Gastroesophageal sphincter (tissue), 4 donors: ENCODE measurements at regions not wholly inside any gene's neighbourhood (a gene's known extent, or its start where the extent isn't known, plus 50 kb on each side); places are given as distances from the start of the nearest gene placed in this dataset.

Experiments
- ATAC-seq: fragments of 150-250 bp; one replicate; pipeline ENCODE4 v1.9.1; 2016; ENCODE audit warnings: mild to moderate bottlenecking, moderate library complexity
- H3K27ac ChIP-seq, 4 donors: fragments of 200-600 bp; sonication (generic) in 3 of 4; 1 replicate in 3 of 4; 2 replicates in 1 of 4; pipeline ENCODE4 v1.5.1; 2016 to 2019
- H3K27me3 ChIP-seq: fragments of 200-600 bp; sonication (generic); one replicate; pipeline ENCODE4 v1.5.1; 2019
- H3K36me3 ChIP-seq, 2 donors: fragments of 200-600 bp; sonication (generic); one replicate each; pipeline ENCODE4 v1.5.1; 2019; ENCODE audit warnings: control low read depth in 1 of 2
- H3K4me1 ChIP-seq, 3 donors: fragments of 200-600 bp; sonication (generic); 1 replicate in 2 of 3; 2 replicates in 1 of 3; pipeline ENCODE4 v1.5.1; 2016 to 2019; ENCODE audit warnings: control low read depth in 2 of 3
- H3K4me3 ChIP-seq, 2 donors: fragments of 200-600 bp; sonication (generic); one replicate each; pipeline ENCODE4 v1.5.1; 2019; ENCODE audit warnings: mild to moderate bottlenecking in 1 of 2, moderate library complexity in 1 of 2
- H3K9me3 ChIP-seq, 3 donors: fragments of 200-600 bp; sonication (generic); one replicate each; pipeline ENCODE4 v1.5.1; 2017 to 2019; ENCODE audit warnings: control low read depth in 2 of 3
- CTCF ChIP-seq, 4 experiments: fragments of 200-600 bp in 2 of 4; fragments of 450-650 bp in 2 of 4; sonication (generic) in 1 of 4; IDR thresholded peaks; one replicate each; pipeline ENCODE4 v1.5.1; 2017 to 2019; ENCODE audit warnings: antibody characterized with exemption in 4 of 4, mild to moderate bottlenecking in 2 of 4, moderate library complexity in 2 of 4
- EP300 ChIP-seq: sonication (generic); formaldehyde crosslinking; IDR thresholded peaks from one replicate; pipeline ENCODE4 v1.6.1; 2017; ENCODE audit warnings: antibody characterized with exemption, mild to moderate bottlenecking
- POLR2A ChIP-seq, 2 donors: fragments of 450-650 bp; IDR thresholded peaks; one replicate each; pipeline ENCODE4 v1.6.1; 2017; ENCODE audit warnings: antibody characterized with exemption in 2 of 2, mild to moderate bottlenecking in 2 of 2, moderate library complexity in 1 of 2
- POLR2AphosphoS5 ChIP-seq: sonication (generic); formaldehyde crosslinking; IDR thresholded peaks from one replicate; pipeline ENCODE4 v1.6.1; 2017; ENCODE audit warnings: antibody characterized with exemption
- WGBS, 2 donors: methylation state at CpG; one replicate each; pipeline ENCODE4 v1.1.5; 2018; ENCODE audit warnings: low coverage in 1 of 2; 5-methylcytosine and 5-hydroxymethylcytosine counted together

- TF ChIP-seq CTCF (IDR thresholded peaks at IDR 0.05) (no peak), POLR2A (IDR thresholded peaks at IDR 0.05) (no peak), POLR2AphosphoS5 (no peak), EP300 (no peak)
- no peaks in the 10 kb centered on the region for H3K36me3 ChIP-seq
- H3K4me3 ChIP-seq = no peak overlapping the region
- H3K9me3 ChIP-seq = no peaks in the 10 kb centered on the region
- peaks cover 0 to 25% (median 0%) of the 10 kb centered on the region in 3 donors for H3K4me1 ChIP-seq
- no peak overlapping the region for H3K27ac ChIP-seq
- 100% methylated on average over 2 of the region's 17 CpGs; no CpG with 5 or more reads in 1 of the 2 donors for WGBS, 2 donors
- ATAC-seq = no peak
- no peaks in the 10 kb centered on the region for H3K27me3 ChIP-seq
Measured at GRCh38 chrX:39910651-39911050, 187.1 kb downstream of the BCOR start.

GRCh38 chrX:39911278-39911897 is 186.4 kb downstream of the BCOR start:
- Histone ChIP-seq H3K4me3 (no peak overlapping the region), H3K9me3 (no peaks in the 10 kb centered on the region), H3K27ac (no peak overlapping the region), H3K27me3 (no peaks in the 10 kb centered on the region), H3K36me3 (no peaks in the 10 kb centered on the region), H3K4me1 (peaks cover 0 to 18% (median 0%) of the 10 kb centered on the region in 3 donors)
- no peak for ATAC-seq
- no CpG with 5 or more reads among the region's 14 CpGs for WGBS, 2 donors
- TF ChIP-seq CTCF (IDR thresholded peaks at IDR 0.05) = no peak
- no peak for TF ChIP-seq EP300
- TF ChIP-seq POLR2A (IDR thresholded peaks at IDR 0.05) = no peak
- no peak for TF ChIP-seq POLR2AphosphoS5

- no peak overlapping the region for H3K27ac ChIP-seq
- no peak overlapping the region for H3K4me3 ChIP-seq
- no peaks in the 10 kb centered on the region for H3K27me3 ChIP-seq
- TF ChIP-seq POLR2AphosphoS5 (no peak), EP300 (no peak), CTCF (IDR thresholded peaks at IDR 0.05) (no peak), POLR2A (IDR thresholded peaks at IDR 0.05) (no peak)
- 60% methylated on average over 1 of the region's 7 CpGs; no CpG with 5 or more reads in 1 of the 2 donors for WGBS, 2 donors
- ATAC-seq = no peak
- peaks cover 0 to 16% (median 0%) of the 10 kb centered on the region in 3 donors for H3K4me1 ChIP-seq
- no peaks in the 10 kb centered on the region for H3K36me3 ChIP-seq
- no peaks in the 10 kb centered on the region for H3K9me3 ChIP-seq
Measured at GRCh38 chrX:39912126-39912525, 185.6 kb downstream of the BCOR start.

GRCh38 chrX:39915081-39915480 is 182.7 kb downstream of the BCOR start:
- no peak overlapping the region for H3K4me3 ChIP-seq
- TF ChIP-seq EP300 (no peak), POLR2A (IDR thresholded peaks at IDR 0.05) (no peak), POLR2AphosphoS5 (no peak), CTCF (IDR thresholded peaks at IDR 0.05) (no peak)
- no peaks in the 10 kb centered on the region for H3K9me3 ChIP-seq
- no peak overlapping the region for H3K27ac ChIP-seq
- no peaks in the 10 kb centered on the region for H3K27me3 ChIP-seq
- ATAC-seq = no peak
- 60% methylated on average over 1 of the region's 3 CpGs; no CpG with 5 or more reads in 1 of the 2 donors for WGBS, 2 donors
- no peaks in the 10 kb centered on the region for H3K36me3 ChIP-seq
- no peaks in the 10 kb centered on the region for H3K4me1 ChIP-seq

- no peaks in the 10 kb centered on the region for H3K27me3 ChIP-seq
- no peaks in the 10 kb centered on the region for H3K9me3 ChIP-seq
- TF ChIP-seq EP300 = no peak
- no peak for TF ChIP-seq POLR2AphosphoS5
- no peak for TF ChIP-seq POLR2A (IDR thresholded peaks at IDR 0.05)
- TF ChIP-seq CTCF (IDR thresholded peaks at IDR 0.05) = no peak
- 100% methylated on average over 1 of the region's 12 CpGs; no CpG with 5 or more reads in 1 of the 2 donors for WGBS, 2 donors
- no peak for ATAC-seq
- no peaks in the 10 kb centered on the region for H3K4me1 ChIP-seq
- no peak overlapping the region for H3K4me3 ChIP-seq
- H3K27ac ChIP-seq = no peak overlapping the region
- no peaks in the 10 kb centered on the region for H3K36me3 ChIP-seq
Measured at GRCh38 chrX:39915596-39915995, 182.2 kb downstream of the BCOR start.
